GM12878 (cell line): ENCODE measurements at regions not wholly inside any gene's neighbourhood (a gene's known extent, or its start where the extent isn't known, plus 50 kb on each side); places are given as distances from the start of the nearest gene placed in this dataset.

ENCODE experiments used
- ATAC-seq: fragments of 200-7000 bp; cut with Tn5 transposase; 3 replicates; pipeline ENCODE4 v1.9.1; 2020; ENCODE audit warnings: mild to moderate bottlenecking, moderate library complexity
- BruUV-seq: library from RNA; stranded (reverse); fragments of 400-500 nt; replicated peaks from 2 replicates; lab custom pipeline; 2021; lab: Mats Ljungman, UMichigan
- CTCF ChIA-PET: fragments of 300-600 bp; sonication (Branson Sonifier 250); formaldehyde crosslinking; extraction: SDS; loops from one replicate; lab custom pipeline; 2021; ENCODE audit warnings: inconsistent platforms; lab: Yijun Ruan, JAX
- POLR2A ChIA-PET: fragments of 350-600 bp; formaldehyde crosslinking; extraction: SDS; loops from one replicate; lab custom pipeline; 2021; ENCODE audit warnings: inconsistent platforms; lab: Charles Lee
- RAD21 ChIA-PET: fragments of 300-600 bp; sonication (Branson Sonifier 250); formaldehyde crosslinking; loops from one replicate; lab custom pipeline; 2023; ENCODE audit warnings: antibody characterized with exemption; ENCODE audit not compliant: unreplicated experiment; lab: Charles Lee
- SMC1A ChIA-PET: fragments of 300-600 bp; sonication (Branson Sonifier 250); formaldehyde crosslinking; loops from one replicate; lab custom pipeline; 2023; ENCODE audit not compliant: unreplicated experiment, uncharacterized antibody; lab: Charles Lee
- DNase-seq: peaks from one replicate; pipeline ENCODE4 v3.0.0-alpha.2; 2011; ENCODE audit warnings: low read depth, low spot score
- FAIRE-seq: peaks from 3 replicates; lab custom pipeline; 2011; peaks lifted over from hg19 to GRCh38; lab: Jason Lieb, UNC
- H2AFZ ChIP-seq: 2 replicates; pipeline ENCODE4 v1.6.0; 2011; ENCODE audit warnings: low read depth, low read length, control low read depth; ENCODE audit not compliant: control insufficient read depth
- H3K27ac ChIP-seq: 2 replicates; pipeline ENCODE4 v1.5.1; 2011; ENCODE audit warnings: control low read depth; ENCODE audit not compliant: control insufficient read depth, insufficient read depth
- H3K27me3 ChIP-seq, 2 experiments: replicated peaks in 1 of 2; 2 replicates each; pipeline versions ENCODE4 v1.6.0 to v1.6.1; 2011; ENCODE audit warnings: low read length in 1 of 2; ENCODE audit not compliant: control insufficient read depth in 2 of 2, insufficient read depth in 2 of 2
- H3K36me3 ChIP-seq, 2 experiments: 2 replicates each; pipeline ENCODE4 v1.5.1; 2011; ENCODE audit warnings: low read length in 1 of 2; ENCODE audit not compliant: control insufficient read depth in 2 of 2, insufficient read depth in 2 of 2
- H3K4me1 ChIP-seq: 2 replicates; pipeline ENCODE4 v1.6.1; 2011; ENCODE audit warnings: mild to moderate bottlenecking, low read length, moderate library complexity, mixed read lengths; ENCODE audit not compliant: control insufficient read depth, insufficient read depth
- H3K4me2 ChIP-seq: 2 replicates; pipeline ENCODE4 v1.6.0; 2011; ENCODE audit warnings: control low read depth; ENCODE audit not compliant: control insufficient read depth, insufficient read depth
- H3K4me3 ChIP-seq: fragments of 200-600 bp; sonication (generic); 2 replicates; pipeline ENCODE4 v1.5.1; 2016
- H3K79me2 ChIP-seq: 2 replicates; pipeline ENCODE4 v1.6.0; 2011; ENCODE audit warnings: low read length; ENCODE audit not compliant: control insufficient read depth, insufficient read depth
- H3K9ac ChIP-seq: 2 replicates; pipeline ENCODE4 v1.8.0; 2011; ENCODE audit warnings: low read length, control low read depth, mixed read lengths; ENCODE audit not compliant: control insufficient read depth, insufficient read depth
- H3K9me3 ChIP-seq: replicated peaks from 3 replicates; pipeline ENCODE4 v1.5.1; 2011; ENCODE audit warnings: mild to moderate bottlenecking, low read length; ENCODE audit not compliant: control insufficient read depth, insufficient read depth
- H4K20me1 ChIP-seq: 2 replicates; pipeline ENCODE4 v1.6.0; 2011; ENCODE audit not compliant: control insufficient read depth, insufficient read depth
- BACH1 ChIP-seq: fragments of 450-650 bp; IDR thresholded peaks from 2 replicates; pipeline ENCODE4 v1.6.1; 2017; ENCODE audit warnings: mild to moderate bottlenecking, borderline replicate concordance
- BRCA1 ChIP-seq: IDR thresholded peaks from 2 replicates; pipeline ENCODE4 v1.6.1; 2011; ENCODE audit warnings: low read depth, low read length, improper control_type of control experiment
- CBX5 ChIP-seq: sonication (generic); IDR thresholded peaks from 2 replicates; pipeline ENCODE4 v1.6.1; 2016; ENCODE audit warnings: low read depth, moderate library complexity, mild to moderate bottlenecking, inconsistent platforms
- IRF4 ChIP-seq: IDR thresholded peaks from 2 replicates; pipeline ENCODE4 v1.6.1; 2011; ENCODE audit warnings: low read depth, low read length
- MEF2A ChIP-seq: IDR thresholded peaks from 2 replicates; pipeline ENCODE4 v1.6.1; 2011; ENCODE audit warnings: low read depth, mild to moderate bottlenecking, low read length, moderate library complexity; ENCODE audit not compliant: insufficient read depth
- MTA3 ChIP-seq: IDR thresholded peaks from 2 replicates; pipeline ENCODE4 v1.6.1; 2012; ENCODE audit warnings: low read length, inconsistent platforms, borderline replicate concordance
- PML ChIP-seq: IDR thresholded peaks from 2 replicates; pipeline ENCODE4 v1.6.1; 2012; ENCODE audit warnings: low read length, inconsistent platforms
- POLR2AphosphoS5 ChIP-seq: IDR thresholded peaks from 2 replicates; pipeline ENCODE4 v1.6.1; 2011; ENCODE audit warnings: mild to moderate bottlenecking, low read length, inconsistent platforms
- RBBP5 ChIP-seq: fragments of 200-600 bp; sonication (generic); conservative IDR thresholded peaks from 2 replicates; pipeline ENCODE4 v1.6.1; 2016
- SUZ12 ChIP-seq: fragments of 200-600 bp; sonication (generic); IDR thresholded peaks from one replicate; pipeline ENCODE4 v1.6.1; 2018; ENCODE audit warnings: antibody characterized with exemption, mild to moderate bottlenecking; ENCODE audit not compliant: unreplicated experiment
- WRNIP1 ChIP-seq: IDR thresholded peaks from 2 replicates; pipeline ENCODE4 v1.6.1; 2011; ENCODE audit warnings: low read depth, low read length, improper control_type of control experiment, borderline replicate concordance
- WGBS: methylation state at CpG from one replicate; pipeline ENCODE4 v1.1.6; 2016; ENCODE audit warnings: low lambda C conversion rate; ENCODE audit not compliant: insufficient replicate concordance, insufficient coverage; ENCODE audit errors: missing lambda C conversion rate; 5-methylcytosine and 5-hydroxymethylcytosine counted together
- in situ Hi-C: fragments of 300-500 bp; cut with MboI; formaldehyde crosslinking; loops from 9 replicates; pipeline ENCODE4 v1.14.3; 2018; ENCODE audit warnings: mixed read lengths
- intact Hi-C: fragments of 100-400 bp; cut with micrococcal nuclease; formaldehyde crosslinking; loops from one replicate; pipeline ENCODE4 v1.14.2; 2022; ENCODE audit not compliant: unreplicated experiment
- TF ChIP-seq, protein P1 (sequence below): fragments of 450-650 bp; formaldehyde crosslinking; IDR thresholded peaks from 2 replicates; pipeline ENCODE4 v1.4.0; 2020; ENCODE audit warnings: mild to moderate bottlenecking, moderate library complexity
- TF ChIP-seq, protein P2 (sequence below): fragments of 450-650 bp; IDR thresholded peaks from 2 replicates; pipeline ENCODE4 v1.6.1; 2017; ENCODE audit warnings: mild to moderate bottlenecking, moderate library complexity
- TF ChIP-seq, protein P3 (sequence below): fragments of 450-650 bp; IDR thresholded peaks from 2 replicates; pipeline ENCODE4 v1.6.1; 2017; ENCODE audit warnings: mild to moderate bottlenecking, low read depth, inconsistent platforms; ENCODE audit not compliant: poor library complexity, severe bottlenecking
- TF ChIP-seq, protein P4 (sequence below): fragments of 450-650 bp; IDR thresholded peaks from 2 replicates; pipeline ENCODE4 v1.6.1; 2017; ENCODE audit warnings: low read depth, mild to moderate bottlenecking, moderate library complexity

DNA sequence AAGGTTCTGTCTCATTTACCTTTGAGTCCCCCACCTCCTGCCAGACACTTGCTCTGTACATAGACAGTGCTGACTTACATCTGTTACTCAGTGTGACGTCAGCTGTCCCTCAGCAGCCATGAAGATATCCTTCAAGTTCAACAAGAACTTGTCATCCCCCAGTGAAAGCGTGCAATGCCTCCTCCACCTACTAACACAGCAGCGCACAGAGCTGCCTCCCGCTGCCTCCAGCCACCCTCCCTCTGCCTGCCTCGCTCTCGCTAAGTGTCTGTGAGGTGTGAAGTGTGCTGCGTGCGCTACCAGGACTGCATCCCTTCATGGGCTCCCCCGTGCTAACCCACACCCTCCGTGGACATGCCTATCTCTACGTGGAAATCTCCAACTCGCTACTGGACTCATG, 621.4 kb downstream of the BRD1 start:
- Histone ChIP-seq H3K36me3 (no peaks in the 10 kb centered on the region), H3K9ac (no peak overlapping the region), H3K27ac (no peak overlapping the region), H3K9me3 (no peaks in the 10 kb centered on the region; the same call in 2 of the 3 replicates), H3K27me3 (no peaks in the 10 kb centered on the region), H4K20me1 (no peaks in the 10 kb centered on the region), H3K4me2 (no peak overlapping the region), H3K4me1 (no peaks in the 10 kb centered on the region), H3K79me2 (no peaks in the 10 kb centered on the region), H3K4me3 (no peak overlapping the region), H2AFZ (no peak overlapping the region)
- ChIA-PET CTCF (no interaction called here), POLR2A (no interaction called here), SMC1A (no interaction called here), RAD21 (no interaction called here)
- BruUV-seq = no TSS peak
- WGBS = 20% methylated on average over 12 of the region's 12 CpGs
- FAIRE-seq (no peak), ATAC-seq (no peak), DNase-seq (no peak)
- intact Hi-C loops (no loop called here), in situ Hi-C loops (no loop called here)
- TF ChIP-seq POLR2AphosphoS5 (no peak), SUZ12 (no peak), MTA3 (no peak), RBBP5 (no peak), PML (no peak), IRF4 (no peak), CBX5 (no peak), BRCA1 (no peak), WRNIP1 (no peak), BACH1 (no peak), MEF2A (no peak)
- TF ChIP-seq, protein P1, sequence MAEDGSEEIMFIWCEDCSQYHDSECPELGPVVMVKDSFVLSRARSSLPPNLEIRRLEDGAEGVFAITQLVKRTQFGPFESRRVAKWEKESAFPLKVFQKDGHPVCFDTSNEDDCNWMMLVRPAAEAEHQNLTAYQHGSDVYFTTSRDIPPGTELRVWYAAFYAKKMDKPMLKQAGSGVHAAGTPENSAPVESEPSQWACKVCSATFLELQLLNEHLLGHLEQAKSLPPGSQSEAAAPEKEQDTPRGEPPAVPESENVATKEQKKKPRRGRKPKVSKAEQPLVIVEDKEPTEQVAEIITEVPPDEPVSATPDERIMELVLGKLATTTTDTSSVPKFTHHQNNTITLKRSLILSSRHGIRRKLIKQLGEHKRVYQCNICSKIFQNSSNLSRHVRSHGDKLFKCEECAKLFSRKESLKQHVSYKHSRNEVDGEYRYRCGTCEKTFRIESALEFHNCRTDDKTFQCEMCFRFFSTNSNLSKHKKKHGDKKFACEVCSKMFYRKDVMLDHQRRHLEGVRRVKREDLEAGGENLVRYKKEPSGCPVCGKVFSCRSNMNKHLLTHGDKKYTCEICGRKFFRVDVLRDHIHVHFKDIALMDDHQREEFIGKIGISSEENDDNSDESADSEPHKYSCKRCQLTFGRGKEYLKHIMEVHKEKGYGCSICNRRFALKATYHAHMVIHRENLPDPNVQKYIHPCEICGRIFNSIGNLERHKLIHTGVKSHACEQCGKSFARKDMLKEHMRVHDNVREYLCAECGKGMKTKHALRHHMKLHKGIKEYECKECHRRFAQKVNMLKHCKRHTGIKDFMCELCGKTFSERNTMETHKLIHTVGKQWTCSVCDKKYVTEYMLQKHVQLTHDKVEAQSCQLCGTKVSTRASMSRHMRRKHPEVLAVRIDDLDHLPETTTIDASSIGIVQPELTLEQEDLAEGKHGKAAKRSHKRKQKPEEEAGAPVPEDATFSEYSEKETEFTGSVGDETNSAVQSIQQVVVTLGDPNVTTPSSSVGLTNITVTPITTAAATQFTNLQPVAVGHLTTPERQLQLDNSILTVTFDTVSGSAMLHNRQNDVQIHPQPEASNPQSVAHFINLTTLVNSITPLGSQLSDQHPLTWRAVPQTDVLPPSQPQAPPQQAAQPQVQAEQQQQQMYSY (CRISPR knock-in tag) = no peak
- TF ChIP-seq, protein P2, sequence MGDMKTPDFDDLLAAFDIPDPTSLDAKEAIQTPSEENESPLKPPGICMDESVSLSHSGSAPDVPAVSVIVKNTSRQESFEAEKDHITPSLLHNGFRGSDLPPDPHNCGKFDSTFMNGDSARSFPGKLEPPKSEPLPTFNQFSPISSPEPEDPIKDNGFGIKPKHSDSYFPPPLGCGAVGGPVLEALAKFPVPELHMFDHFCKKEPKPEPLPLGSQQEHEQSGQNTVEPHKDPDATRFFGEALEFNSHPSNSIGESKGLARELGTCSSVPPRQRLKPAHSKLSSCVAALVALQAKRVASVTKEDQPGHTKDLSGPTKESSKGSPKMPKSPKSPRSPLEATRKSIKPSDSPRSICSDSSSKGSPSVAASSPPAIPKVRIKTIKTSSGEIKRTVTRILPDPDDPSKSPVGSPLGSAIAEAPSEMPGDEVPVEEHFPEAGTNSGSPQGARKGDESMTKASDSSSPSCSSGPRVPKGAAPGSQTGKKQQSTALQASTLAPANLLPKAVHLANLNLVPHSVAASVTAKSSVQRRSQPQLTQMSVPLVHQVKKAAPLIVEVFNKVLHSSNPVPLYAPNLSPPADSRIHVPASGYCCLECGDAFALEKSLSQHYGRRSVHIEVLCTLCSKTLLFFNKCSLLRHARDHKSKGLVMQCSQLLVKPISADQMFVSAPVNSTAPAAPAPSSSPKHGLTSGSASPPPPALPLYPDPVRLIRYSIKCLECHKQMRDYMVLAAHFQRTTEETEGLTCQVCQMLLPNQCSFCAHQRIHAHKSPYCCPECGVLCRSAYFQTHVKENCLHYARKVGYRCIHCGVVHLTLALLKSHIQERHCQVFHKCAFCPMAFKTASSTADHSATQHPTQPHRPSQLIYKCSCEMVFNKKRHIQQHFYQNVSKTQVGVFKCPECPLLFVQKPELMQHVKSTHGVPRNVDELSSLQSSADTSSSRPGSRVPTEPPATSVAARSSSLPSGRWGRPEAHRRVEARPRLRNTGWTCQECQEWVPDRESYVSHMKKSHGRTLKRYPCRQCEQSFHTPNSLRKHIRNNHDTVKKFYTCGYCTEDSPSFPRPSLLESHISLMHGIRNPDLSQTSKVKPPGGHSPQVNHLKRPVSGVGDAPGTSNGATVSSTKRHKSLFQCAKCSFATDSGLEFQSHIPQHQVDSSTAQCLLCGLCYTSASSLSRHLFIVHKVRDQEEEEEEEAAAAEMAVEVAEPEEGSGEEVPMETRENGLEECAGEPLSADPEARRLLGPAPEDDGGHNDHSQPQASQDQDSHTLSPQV = no peak
- TF ChIP-seq, protein P3, sequence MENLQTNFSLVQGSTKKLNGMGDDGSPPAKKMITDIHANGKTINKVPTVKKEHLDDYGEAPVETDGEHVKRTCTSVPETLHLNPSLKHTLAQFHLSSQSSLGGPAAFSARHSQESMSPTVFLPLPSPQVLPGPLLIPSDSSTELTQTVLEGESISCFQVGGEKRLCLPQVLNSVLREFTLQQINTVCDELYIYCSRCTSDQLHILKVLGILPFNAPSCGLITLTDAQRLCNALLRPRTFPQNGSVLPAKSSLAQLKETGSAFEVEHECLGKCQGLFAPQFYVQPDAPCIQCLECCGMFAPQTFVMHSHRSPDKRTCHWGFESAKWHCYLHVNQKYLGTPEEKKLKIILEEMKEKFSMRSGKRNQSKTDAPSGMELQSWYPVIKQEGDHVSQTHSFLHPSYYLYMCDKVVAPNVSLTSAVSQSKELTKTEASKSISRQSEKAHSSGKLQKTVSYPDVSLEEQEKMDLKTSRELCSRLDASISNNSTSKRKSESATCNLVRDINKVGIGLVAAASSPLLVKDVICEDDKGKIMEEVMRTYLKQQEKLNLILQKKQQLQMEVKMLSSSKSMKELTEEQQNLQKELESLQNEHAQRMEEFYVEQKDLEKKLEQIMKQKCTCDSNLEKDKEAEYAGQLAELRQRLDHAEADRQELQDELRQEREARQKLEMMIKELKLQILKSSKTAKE = no peak
- TF ChIP-seq, protein P4, sequence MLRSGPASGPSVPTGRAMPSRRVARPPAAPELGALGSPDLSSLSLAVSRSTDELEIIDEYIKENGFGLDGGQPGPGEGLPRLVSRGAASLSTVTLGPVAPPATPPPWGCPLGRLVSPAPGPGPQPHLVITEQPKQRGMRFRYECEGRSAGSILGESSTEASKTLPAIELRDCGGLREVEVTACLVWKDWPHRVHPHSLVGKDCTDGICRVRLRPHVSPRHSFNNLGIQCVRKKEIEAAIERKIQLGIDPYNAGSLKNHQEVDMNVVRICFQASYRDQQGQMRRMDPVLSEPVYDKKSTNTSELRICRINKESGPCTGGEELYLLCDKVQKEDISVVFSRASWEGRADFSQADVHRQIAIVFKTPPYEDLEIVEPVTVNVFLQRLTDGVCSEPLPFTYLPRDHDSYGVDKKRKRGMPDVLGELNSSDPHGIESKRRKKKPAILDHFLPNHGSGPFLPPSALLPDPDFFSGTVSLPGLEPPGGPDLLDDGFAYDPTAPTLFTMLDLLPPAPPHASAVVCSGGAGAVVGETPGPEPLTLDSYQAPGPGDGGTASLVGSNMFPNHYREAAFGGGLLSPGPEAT = no peak
